Activated naive CD8-positive, alpha-beta T cell treated with anti-CD3 and anti-CD28 coated beads, Interleukin-2, amount 50 U/mL, for 24 hours (primary cell): ENCODE measurements at regions not wholly inside any gene's neighbourhood (a gene's known extent, or its start where the extent isn't known, plus 50 kb on each side); places are given as distances from the start of the nearest gene placed in this dataset.

Source experiments
- ATAC-seq: fragments of 150-1000 bp; cut with Tn5 transposase; one replicate; pipeline ENCODE4 v1.10.0; 2021
- DNase-seq: peaks from one replicate; pipeline ENCODE4 v3.0.0; 2021
- H3K27ac Mint-ChIP-seq: one replicate; pipeline ENCODE4 v1.8.0; 2021; ENCODE audit warnings: mild to moderate bottlenecking, mixed read lengths
- H3K27me3 Mint-ChIP-seq: one replicate; pipeline ENCODE4 v1.8.0; 2021; ENCODE audit warnings: mixed read lengths
- H3K36me3 Mint-ChIP-seq: one replicate; pipeline ENCODE4 v1.8.0; 2021; ENCODE audit warnings: low read depth, mixed read lengths
- H3K4me1 Mint-ChIP-seq: one replicate; pipeline ENCODE4 v1.8.0; 2021; ENCODE audit warnings: mixed read lengths
- H3K4me3 Mint-ChIP-seq: one replicate; pipeline ENCODE4 v1.8.0; 2021; ENCODE audit warnings: mild to moderate bottlenecking, moderate library complexity, mixed read lengths
- H3K9me3 Mint-ChIP-seq: one replicate; pipeline ENCODE4 v1.8.0; 2021; ENCODE audit warnings: mixed read lengths

GRCh38 chr1:218964471-218965185, 209.1 kb upstream of the LYPLAL1 start:
- H3K27ac Mint-ChIP-seq = no peak overlapping the region
- no peaks in the 10 kb centered on the region for H3K36me3 Mint-ChIP-seq
- no peak overlapping the region for H3K4me3 Mint-ChIP-seq
- ATAC-seq (no peak), DNase-seq (no peak)
- H3K9me3 Mint-ChIP-seq = peaks cover 5% of the 10 kb centered on the region
- H3K4me1 Mint-ChIP-seq = no peaks in the 10 kb centered on the region
- H3K27me3 Mint-ChIP-seq = peaks cover 3% of the 10 kb centered on the region

- Mint-ChIP-seq H3K9me3 (peaks cover 5% of the 10 kb centered on the region), H3K4me1 (no peaks in the 10 kb centered on the region), H3K27ac (no peak overlapping the region), H3K36me3 (no peaks in the 10 kb centered on the region), H3K4me3 (no peak overlapping the region), H3K27me3 (peaks cover 3% of the 10 kb centered on the region)
- DNase-seq = no peak
- ATAC-seq = no peak
Measured at GRCh38 chr1:218965821-218966220, 207.9 kb upstream of the LYPLAL1 start.

DNA sequence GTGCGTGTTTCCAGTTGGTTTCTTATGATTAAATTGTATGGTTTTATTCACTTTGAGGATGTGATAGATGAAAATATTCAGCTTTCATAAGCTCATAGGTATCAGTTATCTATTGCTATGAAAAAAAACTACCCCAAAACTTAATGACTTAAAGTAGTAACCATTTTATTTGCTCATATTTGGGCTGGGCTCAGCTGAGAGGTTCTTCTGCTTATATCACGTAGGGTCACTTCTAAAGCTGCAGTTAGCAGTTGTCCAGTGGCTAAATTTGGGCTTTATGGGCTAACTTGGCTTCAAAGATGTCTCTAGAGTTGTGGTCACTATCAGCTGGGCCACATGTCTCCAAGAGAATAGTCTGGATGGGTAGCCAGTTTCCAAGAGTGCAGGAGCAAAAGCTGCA, 206.4 kb upstream of the LYPLAL1 start:
- H3K36me3 Mint-ChIP-seq = no peaks in the 10 kb centered on the region
- no peaks in the 10 kb centered on the region for H3K27me3 Mint-ChIP-seq

GRCh38 chr1:218967836-218968235, 205.8 kb upstream of the LYPLAL1 start:
- Mint-ChIP-seq H3K27ac (no peak overlapping the region), H3K36me3 (no peaks in the 10 kb centered on the region), H3K4me3 (no peak overlapping the region), H3K27me3 (peaks cover 2% of the 10 kb centered on the region), H3K4me1 (no peaks in the 10 kb centered on the region), H3K9me3 (peaks cover 9% of the 10 kb centered on the region)
- DNase-seq (no peak), ATAC-seq (no peak)

More for the DNA sequence above, 206.4 kb upstream of the LYPLAL1 start:
- H3K4me3 Mint-ChIP-seq = no peak overlapping the region
- H3K27ac Mint-ChIP-seq = no peak overlapping the region
- DNase-seq (no peak), ATAC-seq (no peak)
- H3K4me1 Mint-ChIP-seq = no peaks in the 10 kb centered on the region
- H3K9me3 Mint-ChIP-seq = peaks cover 5% of the 10 kb centered on the region

DNA sequence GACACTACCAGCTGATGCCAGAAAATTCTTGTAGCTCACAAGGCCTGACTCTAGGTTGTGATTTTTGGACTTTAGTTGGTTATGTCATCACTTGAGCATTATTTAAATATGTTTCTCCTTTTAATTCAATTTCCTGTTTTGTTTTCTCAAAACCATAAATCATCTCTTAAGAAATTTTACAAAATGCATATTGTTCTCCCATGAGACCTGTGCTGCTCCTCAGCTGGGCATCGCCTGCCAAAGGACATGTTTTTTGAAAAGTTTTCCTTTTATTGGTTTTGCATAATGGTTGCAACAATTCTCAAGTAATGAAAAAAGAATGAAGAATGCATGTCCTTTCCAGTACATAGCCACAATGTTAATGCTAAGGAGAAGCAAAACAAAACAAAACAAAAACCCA, 204.7 kb upstream of the LYPLAL1 start:
- Mint-ChIP-seq H3K27me3 (peaks cover 2% of the 10 kb centered on the region), H3K9me3 (peaks cover 9% of the 10 kb centered on the region), H3K27ac (no peak overlapping the region), H3K36me3 (no peaks in the 10 kb centered on the region), H3K4me1 (no peaks in the 10 kb centered on the region), H3K4me3 (no peak overlapping the region)
- ATAC-seq = no peak
- DNase-seq = no peak

DNA sequence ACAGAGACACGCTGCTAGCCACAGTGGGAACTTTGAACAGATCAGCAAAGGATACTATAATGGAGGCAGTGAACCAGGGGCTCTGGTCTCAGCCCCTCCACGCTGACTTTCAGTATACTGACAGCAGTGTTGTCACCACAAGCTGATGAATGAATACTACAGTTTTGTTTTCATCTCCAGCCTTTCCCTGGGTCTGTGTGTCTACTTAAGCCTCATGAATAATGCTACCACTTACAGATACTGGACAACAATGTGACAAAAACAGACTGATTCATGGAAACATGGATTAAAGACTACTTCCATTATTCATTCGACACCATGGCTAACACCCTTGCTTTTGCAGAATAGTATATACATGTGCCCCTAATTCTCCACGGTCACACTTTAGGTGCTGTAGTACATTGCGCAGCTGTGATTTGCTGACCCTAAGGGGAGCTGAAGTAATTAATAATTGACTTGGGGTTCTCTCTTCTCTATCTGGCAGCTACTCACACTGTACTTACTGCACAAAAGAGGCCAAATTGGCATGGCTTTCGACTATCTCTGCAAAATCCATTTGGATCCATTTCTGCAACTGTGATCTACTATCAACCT, 203.2 kb upstream of the LYPLAL1 start:
- Mint-ChIP-seq H3K27me3 (peaks cover 2% of the 10 kb centered on the region), H3K36me3 (no peaks in the 10 kb centered on the region)

DNA sequence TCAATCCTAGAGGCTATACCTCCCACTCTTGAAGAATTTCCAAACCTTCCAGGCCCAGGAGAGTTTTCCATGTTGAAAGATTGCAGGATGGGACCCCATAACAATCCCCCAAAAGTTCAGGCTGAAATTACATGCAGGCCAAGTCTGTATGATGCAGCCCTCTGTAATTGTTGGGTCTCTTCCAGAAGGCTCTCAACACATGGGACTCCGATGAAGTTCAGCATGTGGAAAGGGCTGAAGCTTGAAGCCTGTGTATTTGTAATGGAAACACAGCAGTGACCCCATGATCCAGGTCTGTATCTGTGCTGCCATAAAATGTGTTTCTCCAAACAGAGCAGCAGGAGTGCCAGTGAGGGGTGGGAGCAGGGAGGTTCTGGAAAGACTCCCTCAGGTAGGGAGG, 202.5 kb upstream of the LYPLAL1 start:
- Mint-ChIP-seq H3K4me3 (no peak overlapping the region), H3K36me3 (no peaks in the 10 kb centered on the region), H3K9me3 (peaks cover 4% of the 10 kb centered on the region), H3K27me3 (peaks cover 2% of the 10 kb centered on the region), H3K4me1 (no peaks in the 10 kb centered on the region), H3K27ac (no peak overlapping the region)
- DNase-seq (no peak), ATAC-seq (no peak)

More for the DNA sequence above, 203.2 kb upstream of the LYPLAL1 start:
- Mint-ChIP-seq H3K4me3 (no peak overlapping the region), H3K27ac (no peak overlapping the region), H3K9me3 (peaks cover 9% of the 10 kb centered on the region), H3K4me1 (no peaks in the 10 kb centered on the region)
- ATAC-seq (no peak), DNase-seq (no peak)

DNA sequence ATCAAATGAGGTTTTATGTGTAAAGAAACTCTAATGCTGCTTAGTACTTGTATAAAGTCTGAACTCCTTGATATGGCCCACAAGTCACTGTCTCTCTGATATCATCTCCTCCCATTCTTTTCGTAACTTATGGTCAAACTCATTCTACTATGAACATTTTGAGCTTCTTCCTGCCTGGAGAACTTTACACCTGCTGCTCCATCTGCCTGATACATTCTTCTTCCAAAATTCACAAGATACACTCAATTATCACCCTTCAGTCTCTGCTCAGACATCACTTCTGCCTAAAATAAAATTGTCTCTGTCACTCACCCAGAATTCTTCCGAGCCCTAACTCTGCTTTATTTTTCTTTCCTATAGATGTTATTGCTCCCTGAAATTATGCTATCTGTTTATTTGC, 192.8 kb upstream of the LYPLAL1 start:
- Mint-ChIP-seq H3K4me1 (no peaks in the 10 kb centered on the region), H3K27me3 (no peaks in the 10 kb centered on the region), H3K9me3 (no peaks in the 10 kb centered on the region), H3K4me3 (no peak overlapping the region), H3K36me3 (no peaks in the 10 kb centered on the region), H3K27ac (no peak overlapping the region)
- ATAC-seq (no peak), DNase-seq (no peak)

DNA sequence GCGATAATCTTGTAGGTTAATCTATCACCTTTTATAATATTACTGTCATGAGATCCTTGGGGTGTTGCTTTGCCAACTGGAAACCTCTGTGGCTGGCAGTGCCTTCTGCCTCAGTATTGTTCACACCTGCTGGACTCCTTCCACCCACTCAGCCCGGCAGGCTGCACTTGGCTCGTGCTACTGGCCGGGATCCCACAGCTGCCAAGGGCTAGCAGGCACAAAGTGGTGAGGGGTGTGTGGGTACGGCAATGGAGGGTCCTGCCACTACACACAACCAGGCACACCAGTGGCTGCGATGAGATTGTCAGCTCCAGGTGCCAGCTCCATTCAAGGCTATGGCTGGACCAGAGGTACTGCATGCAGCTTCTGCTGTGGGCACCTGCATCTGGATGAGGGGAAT, 191.2 kb upstream of the LYPLAL1 start:
- Mint-ChIP-seq H3K27ac (no peak overlapping the region), H3K36me3 (no peaks in the 10 kb centered on the region), H3K27me3 (no peaks in the 10 kb centered on the region), H3K4me1 (no peaks in the 10 kb centered on the region), H3K9me3 (peaks cover 7% of the 10 kb centered on the region), H3K4me3 (no peak overlapping the region)
- DNase-seq = no peak
- ATAC-seq = no peak

DNA sequence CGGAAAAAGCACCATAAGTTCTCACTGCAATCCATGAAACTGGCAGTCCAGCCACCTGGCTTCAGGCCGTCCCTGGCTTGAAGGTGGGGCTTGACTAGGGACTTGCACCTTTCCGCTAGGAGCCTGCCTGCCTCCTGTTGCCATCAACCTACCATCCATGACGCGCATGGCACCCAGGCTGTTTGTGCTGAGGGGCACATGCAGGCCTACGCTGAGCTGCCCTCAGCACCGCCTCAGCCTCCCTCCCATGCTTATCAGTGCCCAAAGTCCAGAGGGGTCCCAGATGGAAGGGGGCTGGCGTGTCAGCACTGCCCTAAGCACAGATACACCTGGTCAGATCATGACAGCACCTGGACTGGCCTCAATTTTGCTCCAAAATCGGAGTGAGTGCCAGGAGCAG, 190.2 kb upstream of the LYPLAL1 start:
- Mint-ChIP-seq H3K27ac (no peak overlapping the region), H3K9me3 (peaks cover 12% of the 10 kb centered on the region), H3K4me3 (no peak overlapping the region), H3K27me3 (no peaks in the 10 kb centered on the region), H3K36me3 (no peaks in the 10 kb centered on the region), H3K4me1 (no peaks in the 10 kb centered on the region)
- DNase-seq (no peak), ATAC-seq (no peak)

GRCh38 chr1:218983848-218984247, 189.8 kb upstream of the LYPLAL1 start:
- H3K36me3 Mint-ChIP-seq = no peaks in the 10 kb centered on the region
- DNase-seq (no peak), ATAC-seq (no peak)
- no peaks in the 10 kb centered on the region for H3K4me1 Mint-ChIP-seq
- peaks cover 12% of the 10 kb centered on the region for H3K9me3 Mint-ChIP-seq
- H3K4me3 Mint-ChIP-seq = no peak overlapping the region
- H3K27me3 Mint-ChIP-seq = no peaks in the 10 kb centered on the region
- no peak overlapping the region for H3K27ac Mint-ChIP-seq

- Mint-ChIP-seq H3K4me1 (no peaks in the 10 kb centered on the region), H3K4me3 (no peak overlapping the region), H3K9me3 (peaks cover 17% of the 10 kb centered on the region), H3K27ac (no peak overlapping the region), H3K27me3 (no peaks in the 10 kb centered on the region), H3K36me3 (no peaks in the 10 kb centered on the region)
- DNase-seq (no peak), ATAC-seq (no peak)
Measured at GRCh38 chr1:218985424-218985984, 188.2 kb upstream of the LYPLAL1 start.

GRCh38 chr1:218986816-218987215, 186.9 kb upstream of the LYPLAL1 start:
- DNase-seq = no peak
- no peaks in the 10 kb centered on the region for H3K27me3 Mint-ChIP-seq
- no peak overlapping the region for H3K27ac Mint-ChIP-seq
- H3K4me3 Mint-ChIP-seq = no peak overlapping the region
- no peaks in the 10 kb centered on the region for H3K4me1 Mint-ChIP-seq
- ATAC-seq = no peak
- H3K36me3 Mint-ChIP-seq = no peaks in the 10 kb centered on the region
- peaks cover 17% of the 10 kb centered on the region for H3K9me3 Mint-ChIP-seq

DNA sequence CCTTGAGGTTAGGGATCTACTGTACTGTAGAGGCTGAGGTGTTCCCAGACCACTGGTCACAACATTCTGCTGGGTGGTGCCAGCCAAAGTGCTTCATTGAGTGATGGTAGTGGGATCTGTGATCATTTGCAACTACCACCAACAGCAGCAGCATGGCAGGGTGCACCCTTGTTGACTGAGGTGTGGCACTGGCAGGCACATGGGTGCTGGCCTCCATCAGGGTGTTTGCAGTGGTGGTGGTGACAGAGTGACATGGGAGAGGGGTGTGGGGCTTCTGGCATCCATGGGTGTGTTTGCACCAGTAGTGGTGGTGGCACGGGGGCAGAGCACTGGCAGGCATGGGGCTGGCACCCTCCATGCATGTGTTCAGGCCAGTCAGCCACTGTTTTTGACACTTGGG, 183.7 kb upstream of the LYPLAL1 start:
- H3K27me3 Mint-ChIP-seq = no peaks in the 10 kb centered on the region
- ATAC-seq (no peak), DNase-seq (no peak)
- no peaks in the 10 kb centered on the region for H3K4me1 Mint-ChIP-seq
- no peaks in the 10 kb centered on the region for H3K36me3 Mint-ChIP-seq
- H3K4me3 Mint-ChIP-seq = no peak overlapping the region
- peaks cover 17% of the 10 kb centered on the region for H3K9me3 Mint-ChIP-seq
- no peak overlapping the region for H3K27ac Mint-ChIP-seq

GRCh38 chr1:218991089-218991488, 182.6 kb upstream of the LYPLAL1 start:
- no peak for ATAC-seq
- no peak overlapping the region for H3K4me3 Mint-ChIP-seq
- no peaks in the 10 kb centered on the region for H3K27me3 Mint-ChIP-seq
- no peaks in the 10 kb centered on the region for H3K36me3 Mint-ChIP-seq
- peaks cover 17% of the 10 kb centered on the region for H3K9me3 Mint-ChIP-seq
- DNase-seq = no peak
- H3K27ac Mint-ChIP-seq = no peak overlapping the region
- no peaks in the 10 kb centered on the region for H3K4me1 Mint-ChIP-seq
